ENCODE measurements at regions not wholly inside any gene's neighbourhood (a gene's known extent, or its start where the extent isn't known, plus 50 kb on each side); places are given as distances from the start of the nearest gene placed in this dataset.
"Not testable (repeated sequence)": the region's sequence is repeated elsewhere in the genome, so short reads cannot be mapped to it uniquely, and the experiment has no call there.

DNA sequence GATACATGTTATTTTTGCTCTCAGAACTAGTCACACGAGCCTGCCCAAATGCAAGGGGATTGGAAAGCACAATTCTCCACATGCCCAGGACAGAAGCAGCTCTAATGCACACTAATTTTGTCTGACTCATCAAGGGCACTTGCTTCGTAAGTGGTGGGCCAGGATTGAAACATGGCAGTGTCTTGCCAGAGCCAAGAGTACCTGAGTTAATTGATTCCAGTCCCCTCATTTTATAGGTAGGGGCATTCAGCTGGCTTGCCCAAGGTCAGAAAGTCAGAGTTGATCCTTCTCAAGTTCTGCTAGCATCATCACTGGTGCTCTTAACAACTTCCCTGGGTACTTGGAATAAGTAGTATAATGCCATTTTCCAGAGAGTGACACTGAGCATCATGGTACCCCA, 356.1 kb downstream of the ZNF326 start:
- no peaks in the 10 kb centered on the region for H3K27me3 ChIP-seq
- H3K9me3 ChIP-seq, result no peaks in the 10 kb centered on the region
- DNase-seq, result no peak
- no peak overlapping the region for H3K4me3 ChIP-seq (ENCODE audit: low read depth, low read length)
- TF ChIP-seq, protein P1, sequence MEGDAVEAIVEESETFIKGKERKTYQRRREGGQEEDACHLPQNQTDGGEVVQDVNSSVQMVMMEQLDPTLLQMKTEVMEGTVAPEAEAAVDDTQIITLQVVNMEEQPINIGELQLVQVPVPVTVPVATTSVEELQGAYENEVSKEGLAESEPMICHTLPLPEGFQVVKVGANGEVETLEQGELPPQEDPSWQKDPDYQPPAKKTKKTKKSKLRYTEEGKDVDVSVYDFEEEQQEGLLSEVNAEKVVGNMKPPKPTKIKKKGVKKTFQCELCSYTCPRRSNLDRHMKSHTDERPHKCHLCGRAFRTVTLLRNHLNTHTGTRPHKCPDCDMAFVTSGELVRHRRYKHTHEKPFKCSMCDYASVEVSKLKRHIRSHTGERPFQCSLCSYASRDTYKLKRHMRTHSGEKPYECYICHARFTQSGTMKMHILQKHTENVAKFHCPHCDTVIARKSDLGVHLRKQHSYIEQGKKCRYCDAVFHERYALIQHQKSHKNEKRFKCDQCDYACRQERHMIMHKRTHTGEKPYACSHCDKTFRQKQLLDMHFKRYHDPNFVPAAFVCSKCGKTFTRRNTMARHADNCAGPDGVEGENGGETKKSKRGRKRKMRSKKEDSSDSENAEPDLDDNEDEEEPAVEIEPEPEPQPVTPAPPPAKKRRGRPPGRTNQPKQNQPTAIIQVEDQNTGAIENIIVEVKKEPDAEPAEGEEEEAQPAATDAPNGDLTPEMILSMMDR (IDR thresholded peaks at IDR 0.05; ENCODE audit: low read depth, low read length), result no peak
- H3K4me1 ChIP-seq, result no peaks in the 10 kb centered on the region
- no peaks in the 10 kb centered on the region for H3K36me3 ChIP-seq

DNA sequence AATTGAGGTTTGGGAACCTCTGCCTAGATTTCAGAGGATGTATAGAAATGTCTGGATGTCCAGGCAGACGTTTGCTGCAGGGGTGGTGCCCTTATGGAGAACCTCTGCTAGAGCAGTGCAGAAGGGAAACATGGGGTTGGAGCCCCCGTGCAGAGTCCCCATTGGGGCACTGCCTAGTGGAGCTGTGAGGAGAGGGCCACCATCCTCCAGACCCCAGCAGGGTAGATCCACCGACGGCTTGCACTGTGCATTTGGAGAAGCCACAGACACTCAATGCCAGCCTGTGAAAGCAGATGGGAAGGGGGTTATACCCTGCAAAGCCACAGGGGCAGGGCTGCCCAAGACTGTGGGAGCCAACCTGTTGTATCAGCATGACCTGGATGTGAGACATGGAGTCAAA, 354.6 kb downstream of the ZNF326 start:
- DNase-seq, result no peak
- Histone ChIP-seq H3K4me3 (ENCODE audit: low read depth, low read length) (no peak overlapping the region), H3K36me3 (no peaks in the 10 kb centered on the region), H3K9me3 (no peaks in the 10 kb centered on the region), H3K27me3 (no peaks in the 10 kb centered on the region), H3K4me1 (no peaks in the 10 kb centered on the region)
- TF ChIP-seq, protein P1 (IDR thresholded peaks at IDR 0.05; ENCODE audit: low read depth, low read length), result no peak

DNA sequence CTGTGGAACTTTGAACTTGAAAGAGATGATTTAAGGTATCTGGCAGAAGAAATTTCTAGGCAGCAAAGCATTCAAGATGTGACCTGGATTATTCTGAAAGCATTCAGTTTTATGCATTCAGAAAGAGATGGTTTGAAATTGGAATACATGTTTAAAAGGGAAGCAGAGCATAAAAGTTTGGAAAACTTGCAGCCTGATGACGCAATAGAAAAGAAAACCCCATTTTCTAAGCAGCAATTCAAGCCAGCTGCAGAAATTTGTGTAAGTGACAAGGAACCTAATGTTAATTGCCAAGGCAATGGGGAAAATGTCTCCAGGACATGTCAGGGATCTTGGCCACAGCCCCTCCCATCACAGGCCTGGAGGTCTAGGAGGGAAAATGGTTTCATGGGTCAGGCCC, 354.0 kb downstream of the ZNF326 start:
- H3K27me3 ChIP-seq, result no peaks in the 10 kb centered on the region
- H3K9me3 ChIP-seq, result no peaks in the 10 kb centered on the region
- DNase-seq, result no peak
- H3K4me1 ChIP-seq, result no peaks in the 10 kb centered on the region
- TF ChIP-seq, protein P1 (IDR thresholded peaks at IDR 0.05; ENCODE audit: low read depth, low read length), result no peak
- H3K36me3 ChIP-seq, result no peaks in the 10 kb centered on the region
- no peak overlapping the region for H3K4me3 ChIP-seq (ENCODE audit: low read depth, low read length)

DNA sequence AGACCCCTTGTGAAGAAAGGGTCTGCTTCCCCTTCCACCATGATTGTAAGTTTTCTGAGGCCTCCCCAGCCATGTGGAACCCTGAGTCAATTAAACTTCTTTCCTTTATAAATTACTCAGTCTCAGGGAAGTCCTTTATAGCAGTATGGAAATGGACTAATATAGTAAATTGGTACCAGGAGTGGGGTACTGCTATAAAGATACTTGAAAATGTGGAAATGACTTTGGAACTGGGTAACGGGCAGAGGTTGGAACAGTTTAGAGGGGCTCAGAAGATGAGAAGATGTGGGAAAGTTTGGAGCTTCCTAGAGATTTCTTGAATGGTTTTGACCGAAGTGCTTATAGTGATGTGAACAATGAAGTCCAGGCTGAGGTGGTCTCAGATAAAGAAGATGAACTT, 353.5 kb downstream of the ZNF326 start:
- not testable (repeated sequence) for H3K4me3 ChIP-seq (ENCODE audit: low read depth, low read length); H3K9me3 ChIP-seq; H3K4me1 ChIP-seq; H3K36me3 ChIP-seq; H3K27me3 ChIP-seq; DNase-seq

DNA sequence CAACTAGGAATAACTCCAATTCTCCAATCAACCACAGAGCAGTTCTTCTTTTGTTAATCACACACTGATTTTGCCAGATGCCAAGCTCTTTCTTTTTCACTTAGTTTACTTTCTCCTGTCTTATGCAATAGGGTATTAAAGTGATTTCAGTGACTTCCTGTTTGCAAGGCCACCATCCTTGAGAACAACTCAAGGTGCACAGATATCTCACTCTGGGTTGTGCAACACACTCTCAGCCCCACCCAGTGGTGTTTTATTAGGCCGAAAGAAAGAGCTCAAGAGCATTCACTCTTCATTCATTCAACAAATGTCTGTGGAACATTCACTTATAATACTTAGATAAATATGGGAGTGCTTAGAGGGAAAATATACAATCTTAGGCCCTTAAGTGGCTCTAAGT, 352.5 kb downstream of the ZNF326 start:
- no peak overlapping the region for H3K4me3 ChIP-seq (ENCODE audit: low read depth, low read length)
- no peaks in the 10 kb centered on the region for H3K36me3 ChIP-seq
- DNase-seq, result no peak
- no peaks in the 10 kb centered on the region for H3K9me3 ChIP-seq
- TF ChIP-seq, protein P1 (IDR thresholded peaks at IDR 0.05; ENCODE audit: low read depth, low read length), result no peak
- H3K4me1 ChIP-seq, result no peaks in the 10 kb centered on the region
- H3K27me3 ChIP-seq, result no peaks in the 10 kb centered on the region

DNA sequence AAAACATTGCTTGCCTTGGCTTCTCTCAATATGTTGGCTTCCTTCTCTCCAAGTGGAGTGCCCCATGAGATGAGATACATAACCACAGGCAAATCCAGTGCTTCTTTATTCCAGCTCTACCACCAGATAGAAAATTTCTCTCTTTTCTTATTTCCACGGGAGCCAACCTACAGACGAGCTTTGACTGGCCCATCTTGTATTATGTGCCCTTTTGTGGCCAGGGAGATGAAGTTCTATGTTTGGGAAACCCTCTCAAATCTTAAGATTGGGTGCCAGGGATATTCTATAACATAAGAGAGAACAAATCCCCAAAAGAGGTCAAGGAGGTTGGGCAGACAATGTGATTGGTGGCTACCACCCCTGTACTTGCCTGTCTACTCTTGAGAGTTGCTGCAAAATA, 351.8 kb downstream of the ZNF326 start:
- TF ChIP-seq, protein P1 (IDR thresholded peaks at IDR 0.05; ENCODE audit: low read depth, low read length), result no peak
- Histone ChIP-seq H3K36me3 (no peaks in the 10 kb centered on the region), H3K9me3 (no peaks in the 10 kb centered on the region), H3K4me1 (no peaks in the 10 kb centered on the region), H3K27me3 (no peaks in the 10 kb centered on the region), H3K4me3 (ENCODE audit: low read depth, low read length) (no peak overlapping the region)
- no peak for DNase-seq

DNA sequence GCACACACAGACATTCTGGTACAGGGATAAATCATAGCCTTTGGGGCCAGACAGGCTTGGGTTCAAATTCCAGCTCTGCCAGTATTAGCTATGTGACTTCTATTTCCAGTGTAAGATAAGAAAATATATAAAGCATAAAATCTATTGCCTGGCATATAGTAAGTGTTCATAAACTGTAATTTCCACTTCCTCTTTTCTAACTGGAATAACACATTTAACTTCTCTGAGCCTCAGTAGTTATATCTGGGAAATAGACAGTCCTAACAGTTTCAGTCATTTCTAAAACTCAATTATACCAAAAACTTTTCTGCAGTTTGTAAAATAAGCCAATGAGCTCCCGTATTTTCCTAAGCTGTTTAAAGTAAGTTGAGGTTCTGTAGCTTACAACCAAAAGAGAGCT, 351.4 kb downstream of the ZNF326 start:
- no peak for DNase-seq
- H3K4me3 ChIP-seq (ENCODE audit: low read depth, low read length), result no peak overlapping the region
- TF ChIP-seq, protein P1 (IDR thresholded peaks at IDR 0.05; ENCODE audit: low read depth, low read length), result no peak
- H3K9me3 ChIP-seq, result no peaks in the 10 kb centered on the region
- no peaks in the 10 kb centered on the region for H3K27me3 ChIP-seq
- no peaks in the 10 kb centered on the region for H3K4me1 ChIP-seq
- no peaks in the 10 kb centered on the region for H3K36me3 ChIP-seq

Measured in BE2C (cell line).